A673 (cell line): ENCODE measurements at regions not wholly inside any gene's neighbourhood (a gene's known extent, or its start where the extent isn't known, plus 50 kb on each side); places are given as distances from the start of the nearest gene placed in this dataset.

Experiments
- BruUV-seq: library from RNA; stranded (reverse); fragments of 400-500 nt; replicated peaks from 2 replicates; lab custom pipeline; 2021; lab: Mats Ljungman, UMichigan
- CTCF ChIA-PET: fragments of 300-600 bp; sonication (Branson Sonifier 250); formaldehyde crosslinking; loops from one replicate; lab custom pipeline; 2022; ENCODE audit warnings: antibody characterized with exemption; lab: Charles Lee
- POLR2A ChIA-PET: fragments of 300-600 bp; sonication (Branson Sonifier 250); formaldehyde crosslinking; loops from one replicate; lab custom pipeline; 2022; ENCODE audit warnings: antibody characterized with exemption; ENCODE audit not compliant: low non-redundant PET; lab: Charles Lee
- DNase-seq: peaks from one replicate; pipeline ENCODE4 v3.0.0-alpha.2; 2015; ENCODE audit warnings: low spot score
- H3K27ac ChIP-seq: fragments of 200-600 bp; sonication (generic); 2 replicates; pipeline ENCODE4 v1.5.1; 2016; ENCODE audit warnings: mixed run types, low read depth, mild to moderate bottlenecking, mixed read lengths, antibody characterized with exemption, low read length; ENCODE audit not compliant: poor library complexity, severe bottlenecking
- H3K27me3 ChIP-seq: fragments of 200-600 bp; sonication (generic); replicated peaks from 2 replicates; pipeline ENCODE4 v1.6.1; 2017; ENCODE audit warnings: mixed run types, low read depth, mild to moderate bottlenecking, mixed read lengths, antibody characterized with exemption, low read length; ENCODE audit not compliant: insufficient read depth, poor library complexity
- H3K36me3 ChIP-seq: fragments of 200-600 bp; sonication (generic); 2 replicates; pipeline ENCODE4 v1.6.1; 2016; ENCODE audit warnings: mixed run types, mild to moderate bottlenecking, mixed read lengths, antibody characterized with exemption, low read length; ENCODE audit not compliant: insufficient read depth, poor library complexity, severe bottlenecking
- H3K4me1 ChIP-seq: fragments of 200-600 bp; sonication (generic); 2 replicates; pipeline ENCODE4 v1.6.1; 2017; ENCODE audit warnings: mixed run types, mild to moderate bottlenecking, mixed read lengths, antibody characterized with exemption, low read length; ENCODE audit not compliant: insufficient read depth, poor library complexity, severe bottlenecking
- H3K4me3 ChIP-seq: fragments of 200-600 bp; sonication (generic); 2 replicates; pipeline ENCODE4 v1.5.1; 2016; ENCODE audit warnings: low read depth, mixed run types, mild to moderate bottlenecking, mixed read lengths, low read length; ENCODE audit not compliant: poor library complexity, severe bottlenecking
- H3K9me3 ChIP-seq: fragments of 200-600 bp; sonication (generic); 2 replicates; pipeline ENCODE4 v1.6.1; 2016; ENCODE audit warnings: mixed run types, low read depth, mild to moderate bottlenecking, mixed read lengths, antibody characterized with exemption, low read length; ENCODE audit not compliant: poor library complexity, severe bottlenecking
- CTCF ChIP-seq: fragments of 300-800, 200-600 bp; sonication (generic); conservative IDR thresholded peaks from 2 replicates; pipeline ENCODE4 v1.5.1; 2017; ENCODE audit warnings: low read depth, mild to moderate bottlenecking, antibody characterized with exemption, low read length, moderate library complexity, mixed read lengths
- EZH2 ChIP-seq: fragments of 200-600 bp; sonication (generic); IDR thresholded peaks from 2 replicates; pipeline ENCODE4 v1.6.1; 2017; ENCODE audit warnings: borderline replicate concordance, low read depth, mild to moderate bottlenecking, mixed read lengths, antibody characterized with exemption, low read length; ENCODE audit not compliant: poor library complexity, severe bottlenecking
- intact Hi-C: fragments of 100-400 bp; cut with micrococcal nuclease; formaldehyde crosslinking; loops from one replicate; pipeline ENCODE4 v1.10.0; 2022; ENCODE audit not compliant: unreplicated experiment

- intact Hi-C loops: no loop called here
- H3K4me1 ChIP-seq: no peaks in the 10 kb centered on the region
- no peaks in the 10 kb centered on the region for H3K9me3 ChIP-seq
- TF ChIP-seq CTCF (no peak), EZH2 (no peak)
- H3K27ac ChIP-seq: no peak overlapping the region
- H3K27me3 ChIP-seq: no peaks in the 10 kb centered on the region
- H3K4me3 ChIP-seq: no peak overlapping the region
- ChIA-PET POLR2A (no interaction called here), CTCF (no interaction called here)
- no peaks in the 10 kb centered on the region for H3K36me3 ChIP-seq
- BruUV-seq: no TSS peak
- DNase-seq: no peak
Measured at GRCh38 chr9:32291370-32291769, 93.1 kb upstream of the ACO1 start.

- no peaks in the 10 kb centered on the region for H3K36me3 ChIP-seq
- DNase-seq: no peak
- no peak for TF ChIP-seq EZH2
- no peak for TF ChIP-seq CTCF
- CTCF ChIA-PET: no interaction called here
- no peak overlapping the region for H3K4me3 ChIP-seq
- intact Hi-C loops: no loop called here
- POLR2A ChIA-PET: no interaction called here
- H3K27ac ChIP-seq: no peak overlapping the region
- H3K27me3 ChIP-seq: no peaks in the 10 kb centered on the region
- no TSS peak for BruUV-seq
- H3K9me3 ChIP-seq: no peaks in the 10 kb centered on the region
- no peaks in the 10 kb centered on the region for H3K4me1 ChIP-seq
Measured at GRCh38 chr9:32292611-32293010, 91.8 kb upstream of the ACO1 start.

- intact Hi-C loops: no loop called here
- no peak overlapping the region for H3K4me3 ChIP-seq
- CTCF ChIA-PET: no interaction called here
- TF ChIP-seq CTCF (no peak), EZH2 (no peak)
- H3K27me3 ChIP-seq: no peaks in the 10 kb centered on the region
- H3K36me3 ChIP-seq: no peaks in the 10 kb centered on the region
- no peaks in the 10 kb centered on the region for H3K9me3 ChIP-seq
- no peak overlapping the region for H3K27ac ChIP-seq
- BruUV-seq: no TSS peak
- no peaks in the 10 kb centered on the region for H3K4me1 ChIP-seq
- DNase-seq: no peak
- POLR2A ChIA-PET: no interaction called here
Measured at GRCh38 chr9:32293091-32293490, 91.4 kb upstream of the ACO1 start.
